Middle frontal gyrus (tissue), 1 donor: ENCODE measurements at regions not wholly inside any gene's neighbourhood (a gene's known extent, or its start where the extent isn't known, plus 50 kb on each side); places are given as distances from the start of the nearest gene placed in this dataset.

Source experiments
- DNase-seq: peaks from one replicate; pipeline ENCODE4 v3.0.0-alpha.2; 2015; ENCODE audit warnings: low spot score; ENCODE audit errors: extremely low spot score

DNA sequence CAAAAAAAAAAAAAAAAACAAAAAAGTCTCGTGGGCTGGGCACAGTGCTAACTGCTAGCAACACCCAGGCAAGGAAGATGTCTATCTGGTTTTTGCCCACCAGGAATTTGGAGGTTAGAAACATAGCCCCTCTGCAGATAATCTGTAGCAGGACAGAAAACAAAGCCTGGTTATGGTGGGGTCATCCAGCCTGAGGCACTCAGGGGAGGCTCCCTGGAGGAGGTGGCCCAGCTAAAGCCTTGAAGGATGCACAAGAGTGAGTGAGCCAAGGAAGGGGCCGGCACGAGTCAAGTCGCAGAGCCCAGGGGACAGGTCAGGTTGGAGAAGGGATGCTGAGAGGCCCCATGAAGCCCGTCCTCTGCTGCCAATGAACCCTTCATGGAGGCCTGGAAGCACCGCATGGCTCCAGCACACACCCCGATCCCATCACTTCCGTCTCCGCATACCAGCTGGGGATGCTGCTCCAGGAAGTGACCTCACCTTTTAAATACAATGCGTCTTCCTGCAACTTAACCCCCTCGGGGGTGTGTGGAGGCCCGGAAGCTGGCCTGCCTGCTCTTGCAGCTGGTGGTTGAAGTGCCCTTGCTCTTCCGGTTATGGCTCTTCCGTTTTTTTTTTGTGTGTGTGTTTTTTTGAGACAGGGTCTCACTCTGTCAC, 86.5 kb downstream of the ENGASE start:
- no peak for DNase-seq

DNA sequence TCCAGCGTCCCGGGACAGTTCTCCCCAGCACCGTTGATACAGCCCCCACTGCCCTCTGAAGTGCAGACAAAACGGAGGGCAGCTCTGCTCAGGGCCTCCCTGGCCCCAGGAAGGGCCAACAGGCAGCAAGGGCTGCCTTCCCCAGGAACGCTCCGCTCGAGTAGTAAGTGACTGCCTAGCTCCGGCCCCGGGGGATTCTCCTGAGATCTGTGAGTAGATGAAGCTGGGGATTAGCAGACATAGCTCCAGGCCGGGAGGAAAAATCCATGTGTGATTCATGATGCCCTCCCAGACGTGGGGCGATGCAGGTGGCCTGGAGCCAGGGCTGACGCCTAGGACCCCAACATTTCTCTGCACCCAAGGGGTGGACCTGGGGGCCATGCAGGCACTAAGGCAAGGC, 85.3 kb downstream of the ENGASE start:
- DNase-seq, result no peak

DNA sequence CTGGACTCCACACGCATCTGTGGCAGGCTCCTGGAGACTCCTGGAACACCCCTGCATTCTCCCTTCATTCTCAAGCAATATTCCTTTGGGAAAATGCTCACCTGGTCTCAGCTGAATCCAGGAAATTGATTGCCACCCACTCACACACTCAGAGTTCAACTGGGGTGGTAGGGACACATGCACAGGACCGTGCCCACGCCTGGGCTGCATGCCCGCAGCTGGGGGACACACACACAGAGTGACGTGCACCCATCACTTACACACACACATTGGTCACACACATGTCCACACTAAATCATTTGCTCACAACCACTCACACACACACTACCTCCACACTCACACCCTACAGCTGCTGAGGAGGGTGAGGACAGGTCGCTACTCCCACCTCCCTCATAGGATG, 84.8 kb downstream of the ENGASE start:
- DNase-seq, result no peak

DNA sequence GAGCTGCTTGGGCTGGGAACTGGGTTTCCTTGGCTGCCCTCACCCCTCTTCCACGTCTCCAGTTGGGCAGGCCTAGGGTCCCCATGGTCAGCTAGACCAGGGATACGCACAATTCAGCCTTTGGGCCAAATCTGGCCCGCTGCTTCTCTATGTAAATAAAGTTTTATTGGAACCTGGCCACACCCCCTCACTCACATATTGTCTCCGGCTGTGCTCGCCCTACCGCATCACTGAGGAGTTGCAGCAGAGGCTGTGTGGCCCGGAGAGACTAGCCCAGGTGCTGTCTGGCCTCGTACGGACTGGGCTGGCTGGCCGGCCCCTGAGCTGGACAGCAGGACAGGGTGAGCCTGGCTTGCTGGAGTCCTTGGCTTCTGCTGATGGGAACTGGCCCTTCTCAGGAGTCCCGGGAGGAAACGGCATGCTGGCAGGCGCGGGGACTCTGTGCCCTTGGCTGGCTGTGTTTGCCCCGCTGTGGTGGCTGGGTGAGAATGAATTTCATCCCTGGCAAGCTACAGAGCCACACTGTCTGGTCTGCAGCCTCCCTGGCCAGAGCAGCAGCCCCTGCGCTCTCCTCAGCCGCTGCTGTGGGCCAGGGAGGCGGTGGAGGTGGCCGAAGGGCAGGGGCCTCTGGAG, 82.0 kb downstream of the ENGASE start:
- no peak for DNase-seq

DNA sequence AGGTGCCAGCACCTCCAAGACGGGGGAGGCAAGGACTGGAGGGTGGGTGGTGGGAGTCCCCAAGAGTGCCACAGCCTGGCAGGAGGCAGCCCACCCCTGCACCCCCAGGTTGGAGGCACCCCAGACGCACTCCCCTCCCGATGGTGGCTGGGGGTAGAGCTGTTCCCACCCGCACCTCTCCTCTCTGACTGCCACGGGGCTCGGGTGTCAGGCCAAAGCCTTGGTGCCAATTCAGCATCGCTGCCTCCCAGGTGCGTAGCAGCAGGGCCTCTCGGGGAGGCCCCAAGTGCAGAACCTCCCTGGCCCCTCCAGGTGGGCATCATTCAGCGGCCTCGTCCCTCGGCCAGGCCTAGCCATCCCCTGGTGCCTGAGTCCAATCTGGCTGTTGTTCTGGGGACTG, 81.1 kb downstream of the ENGASE start:
- DNase-seq, result no peak

DNA sequence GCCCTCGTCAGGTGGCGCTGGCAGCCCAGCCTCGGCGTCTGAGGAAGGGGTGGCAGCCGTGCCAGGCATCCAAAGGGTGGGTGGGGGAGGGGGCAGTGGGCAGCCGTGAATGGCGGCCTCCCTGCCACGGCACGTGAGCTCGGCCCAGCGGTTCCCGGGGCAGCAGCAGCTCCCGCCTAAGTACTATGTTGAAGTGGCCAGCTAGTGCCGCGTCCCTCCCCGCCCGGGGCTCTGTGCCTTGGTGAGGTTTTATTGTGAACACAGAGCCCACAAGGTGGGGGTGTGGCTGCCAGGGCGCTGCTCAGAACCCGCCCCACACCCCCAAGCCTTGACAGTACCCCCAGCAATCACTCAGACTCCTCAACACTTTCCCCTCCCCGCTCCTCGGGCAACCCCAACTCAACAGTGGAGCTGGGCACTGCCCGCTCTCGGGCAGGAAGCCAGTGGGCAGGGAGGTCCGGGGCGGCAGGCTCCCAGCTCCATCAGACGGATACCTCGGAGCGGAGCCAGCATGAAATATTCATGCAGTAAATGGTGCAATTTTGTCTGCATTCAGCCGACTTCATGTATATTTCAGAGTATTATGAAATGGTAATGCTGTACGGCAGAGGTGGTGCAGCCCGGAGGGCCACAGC, 80.4 kb downstream of the ENGASE start:
- DNase-seq, result no peak

DNA sequence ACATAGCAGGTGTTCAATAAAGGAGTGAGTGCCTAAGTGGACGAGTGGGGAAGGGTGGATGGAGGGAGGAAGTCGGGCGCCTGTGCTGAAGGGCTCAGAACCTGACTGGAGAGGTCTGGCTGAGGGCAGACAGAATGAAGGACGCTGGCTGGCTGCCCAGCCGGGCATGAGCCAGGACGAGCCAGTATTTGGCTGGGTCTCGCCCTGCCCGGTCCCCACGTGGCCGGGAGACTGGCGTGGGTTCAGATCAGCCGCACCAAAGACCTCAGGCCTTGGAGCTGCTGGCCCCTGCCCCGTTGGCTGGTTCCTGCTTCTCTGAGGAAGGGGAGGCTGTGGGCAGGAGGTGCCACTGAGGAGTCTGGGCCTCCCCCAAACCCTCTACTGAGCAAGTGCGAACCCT, 79.8 kb downstream of the ENGASE start:
- DNase-seq, result no peak

DNA sequence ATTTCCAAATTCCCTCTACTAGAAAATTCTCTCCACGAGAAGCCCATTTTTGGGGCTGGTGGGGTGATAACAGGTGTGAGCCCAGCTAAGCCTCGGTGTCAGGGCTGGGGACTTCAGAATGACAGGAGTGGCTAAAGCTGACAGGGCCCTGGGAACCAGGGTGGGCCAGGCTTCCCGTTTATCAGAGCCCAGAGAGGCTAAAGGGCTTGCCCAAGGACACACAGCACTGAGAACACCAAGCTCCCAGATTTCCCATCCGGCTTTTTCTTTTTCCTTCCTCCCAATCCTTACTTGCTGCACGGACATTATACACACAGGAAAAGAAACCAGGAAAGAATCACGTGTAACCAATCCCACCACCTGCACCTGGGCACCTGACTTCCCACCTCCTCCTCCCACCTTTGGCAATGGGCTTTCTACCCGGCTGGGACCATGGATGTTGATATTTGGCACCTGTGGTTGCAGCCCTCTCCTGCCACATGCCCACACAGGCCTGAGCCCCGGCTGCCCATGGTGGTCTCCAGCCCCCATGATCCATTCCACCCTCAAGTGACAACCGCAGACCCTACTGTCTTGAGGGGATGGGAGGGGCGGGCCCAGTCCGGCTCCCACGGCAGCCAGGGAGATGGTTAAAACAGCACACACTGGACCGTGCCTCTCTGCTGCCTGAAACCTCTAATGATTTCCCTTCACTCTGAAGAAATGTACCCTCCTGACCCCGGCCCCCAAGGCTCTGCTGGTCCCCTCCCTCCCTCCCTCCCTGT, 78.9 kb downstream of the ENGASE start:
- DNase-seq, result no peak

DNA sequence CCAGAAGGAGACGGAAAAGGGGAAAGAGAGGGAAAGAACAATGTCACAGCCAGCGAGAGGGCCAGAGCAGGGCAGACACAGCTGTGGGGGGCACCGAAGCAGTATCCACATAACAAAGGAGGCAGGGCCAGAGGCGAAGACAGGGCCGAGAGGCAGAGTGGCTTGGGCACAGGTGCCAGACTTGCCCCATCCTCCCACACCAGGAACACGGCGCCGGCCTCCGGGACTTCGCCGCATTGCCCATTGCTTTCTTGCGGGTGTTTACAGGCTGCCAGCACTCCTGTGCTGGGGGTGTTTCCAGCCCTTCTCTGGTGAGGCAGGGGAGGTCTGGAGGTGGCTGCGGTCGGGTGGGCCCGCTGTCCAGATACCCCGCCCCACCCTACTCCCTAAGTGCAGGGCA, 78.0 kb downstream of the ENGASE start:
- DNase-seq, result no peak

DNA sequence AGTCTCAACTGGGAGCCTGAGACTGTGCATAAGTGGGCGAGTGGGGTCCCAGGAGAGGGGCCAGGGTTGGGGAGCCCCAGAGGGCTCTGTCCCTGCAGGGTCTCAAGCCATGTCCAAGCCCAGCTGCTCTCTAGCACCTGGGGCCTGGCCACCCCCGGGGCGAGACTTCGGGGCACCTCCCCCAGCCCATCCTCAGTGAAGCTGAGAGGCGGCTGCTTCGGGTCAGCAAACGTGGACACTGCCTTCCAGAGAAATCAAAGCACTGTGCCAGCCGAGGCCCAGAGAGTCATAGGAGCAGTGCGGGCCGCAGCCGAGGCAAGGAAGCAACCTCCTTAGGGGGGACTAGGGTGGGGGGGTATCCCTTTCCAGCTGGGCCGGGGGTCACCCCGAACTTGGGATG, 77.5 kb downstream of the ENGASE start:
- no peak for DNase-seq

DNA sequence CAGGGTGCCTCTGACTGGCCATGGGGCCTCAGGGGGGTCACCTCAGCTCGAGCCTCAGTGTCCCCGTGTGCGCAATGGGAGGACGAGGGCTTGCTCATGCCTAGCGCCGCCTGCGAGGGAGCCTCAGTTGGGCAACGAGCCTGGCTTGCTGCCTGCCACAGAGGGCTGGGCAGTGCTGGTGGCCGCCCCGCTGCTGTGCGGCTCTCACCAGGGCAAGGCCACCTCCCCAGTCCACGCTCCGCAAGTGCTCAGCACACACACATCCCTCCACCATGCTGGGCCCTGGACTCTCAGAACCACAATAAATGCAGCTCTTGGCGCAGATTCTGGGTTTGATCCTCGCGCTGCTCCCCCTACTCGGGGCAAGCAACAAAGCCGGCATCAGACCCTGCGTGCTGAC, 76.2 kb downstream of the ENGASE start:
- DNase-seq, result no peak

DNA sequence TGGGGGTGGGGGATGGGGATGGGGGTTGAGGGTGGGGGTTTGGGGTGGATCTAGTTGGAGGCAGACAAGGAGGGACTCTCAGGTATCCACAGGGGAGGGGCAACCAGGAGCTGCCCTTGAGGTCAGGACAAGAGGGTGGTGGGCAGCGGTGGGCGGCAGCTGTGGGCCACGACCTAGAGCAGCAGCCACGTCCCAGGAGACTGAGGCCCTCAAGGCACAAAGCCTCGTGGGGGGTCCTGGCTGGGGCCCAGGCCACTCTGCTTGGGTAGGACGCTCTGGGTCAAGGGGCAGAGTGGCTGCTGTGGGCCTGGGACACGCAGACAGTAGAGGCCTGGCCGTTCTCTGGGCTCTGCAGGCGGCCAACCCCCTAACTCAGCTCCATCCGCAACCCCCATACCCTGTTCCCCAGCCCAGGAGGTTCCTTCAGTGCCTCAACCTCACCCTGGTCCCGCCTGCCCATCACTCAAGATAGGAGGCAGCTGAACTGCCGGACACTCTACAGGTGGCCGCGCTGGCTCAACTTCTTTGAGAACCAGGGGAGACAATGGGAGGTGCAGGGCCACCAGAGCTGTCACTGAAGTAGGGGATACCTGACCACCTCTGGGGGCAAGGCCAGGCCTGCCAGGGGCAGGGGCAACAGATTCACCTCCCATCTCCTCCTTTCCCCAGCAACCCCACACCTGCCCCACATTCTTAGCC, 75.6 kb downstream of the ENGASE start:
- no peak for DNase-seq

DNA sequence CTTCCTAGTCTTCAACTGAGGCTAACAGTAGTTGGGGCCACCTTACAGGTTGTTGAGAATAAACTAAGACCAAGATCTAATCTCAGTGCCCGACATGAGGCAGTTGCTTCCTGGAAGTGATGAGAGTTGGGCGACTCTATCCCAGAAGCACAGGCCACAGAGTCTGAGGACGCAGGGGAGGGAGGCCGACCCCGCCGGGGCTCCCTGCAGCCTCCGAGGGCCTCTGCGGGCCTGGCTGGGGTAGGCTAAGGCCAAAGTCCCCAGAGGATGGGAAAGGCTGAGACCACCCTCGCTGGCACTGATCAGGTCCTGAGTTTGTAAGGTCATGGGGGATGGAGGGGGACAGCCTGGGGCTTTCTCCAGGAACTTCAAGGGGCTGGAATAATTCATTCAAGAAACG, 74.0 kb downstream of the ENGASE start:
- DNase-seq, result no peak

DNA sequence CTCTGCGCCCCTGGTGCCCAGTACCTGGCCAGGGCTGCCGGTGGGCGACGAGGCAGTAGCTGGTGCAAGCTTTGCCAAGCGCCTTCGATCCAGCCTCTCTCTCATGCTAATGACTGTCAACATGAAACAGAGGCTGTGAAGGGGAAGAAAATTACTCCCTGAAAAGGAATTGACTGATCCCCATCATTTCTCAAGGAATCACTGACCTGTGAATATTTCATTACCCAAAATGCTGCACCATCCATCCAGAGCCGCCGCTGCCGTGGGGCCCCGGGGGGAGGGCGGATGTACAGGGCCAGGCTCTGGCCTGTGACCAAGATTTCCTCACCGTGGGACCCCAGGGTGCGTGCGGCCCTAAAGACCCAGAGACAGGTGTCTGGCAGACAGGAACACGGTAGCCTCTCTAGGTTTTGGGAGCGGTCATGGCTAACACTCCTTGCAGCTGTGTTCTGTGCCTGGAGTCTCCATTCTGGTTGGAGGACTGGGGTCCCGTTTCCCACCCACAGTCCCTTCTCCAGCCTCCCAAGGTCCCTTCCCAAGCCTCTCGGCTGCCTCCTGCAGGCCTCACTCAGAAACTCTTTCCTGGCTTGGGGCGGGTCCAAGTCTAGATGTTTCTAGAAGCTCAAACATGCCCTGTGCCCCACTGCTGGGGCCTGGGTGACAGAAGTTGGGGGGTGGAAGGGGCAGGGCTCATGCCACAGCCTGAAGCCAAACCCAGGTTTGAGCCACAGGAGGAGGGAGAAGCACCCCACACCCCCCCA, 73.3 kb downstream of the ENGASE start:
- no peak for DNase-seq

DNA sequence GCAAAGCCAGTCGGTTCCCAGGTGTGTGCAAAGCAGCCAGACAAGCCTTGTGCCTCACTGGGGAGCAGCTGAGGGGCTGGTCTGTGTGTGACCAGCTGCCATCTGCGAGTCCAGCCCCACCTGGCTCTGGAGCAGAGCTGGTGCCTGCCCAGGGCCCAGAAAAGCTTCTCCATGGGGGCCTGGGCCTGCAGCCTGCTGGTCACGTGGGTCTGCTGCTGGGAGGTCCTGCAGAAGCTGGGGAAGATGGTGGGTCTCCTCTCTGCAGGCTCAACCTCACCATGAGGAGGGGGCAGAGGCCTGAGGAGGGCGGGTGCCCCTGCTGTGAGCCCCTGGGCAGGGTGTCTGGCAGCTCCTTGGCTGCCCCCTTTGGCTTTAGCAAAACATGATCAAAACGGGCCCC, 71.9 kb downstream of the ENGASE start:
- no peak for DNase-seq

DNA sequence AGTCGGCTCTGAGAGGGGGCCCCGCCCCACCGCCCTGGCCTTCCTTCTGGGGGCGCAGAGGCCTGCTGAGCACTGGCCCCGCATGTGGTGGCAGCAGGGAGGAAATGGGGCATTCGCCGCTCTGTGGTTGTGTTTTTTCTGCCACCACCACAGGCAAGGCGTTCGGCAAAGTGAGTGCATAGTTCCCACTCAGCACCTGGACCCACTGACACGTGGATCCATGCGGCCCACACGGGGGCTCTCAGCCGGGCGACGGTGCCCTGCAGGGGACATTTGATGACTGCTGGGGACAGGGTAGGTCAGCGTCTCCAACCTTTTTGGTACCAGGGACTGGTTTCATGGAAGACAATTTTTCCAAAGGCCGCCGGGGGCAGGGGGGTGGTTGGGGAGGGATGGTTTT, 70.9 kb downstream of the ENGASE start:
- no peak for DNase-seq

DNA sequence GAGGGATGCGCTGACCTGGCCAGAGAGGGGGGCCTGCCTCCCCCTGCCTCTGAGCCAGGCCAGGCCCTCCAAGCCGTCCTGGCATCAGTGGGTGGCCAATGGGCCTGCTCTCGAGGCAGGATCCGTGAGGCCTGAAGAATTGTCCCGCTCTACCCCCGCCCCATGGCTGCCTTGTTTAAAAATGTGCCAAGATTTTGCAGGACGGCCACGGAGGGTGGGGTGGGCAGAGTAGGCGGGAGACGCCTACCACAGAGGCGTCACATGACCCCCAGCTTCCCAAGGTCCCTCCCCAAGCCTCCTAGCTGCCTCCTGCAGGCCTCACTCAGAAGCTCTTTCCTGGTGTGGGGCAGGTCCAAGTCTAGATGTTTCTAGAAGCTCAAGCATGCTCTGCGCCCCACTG, 69.5 kb downstream of the ENGASE start:
- no peak for DNase-seq

DNA sequence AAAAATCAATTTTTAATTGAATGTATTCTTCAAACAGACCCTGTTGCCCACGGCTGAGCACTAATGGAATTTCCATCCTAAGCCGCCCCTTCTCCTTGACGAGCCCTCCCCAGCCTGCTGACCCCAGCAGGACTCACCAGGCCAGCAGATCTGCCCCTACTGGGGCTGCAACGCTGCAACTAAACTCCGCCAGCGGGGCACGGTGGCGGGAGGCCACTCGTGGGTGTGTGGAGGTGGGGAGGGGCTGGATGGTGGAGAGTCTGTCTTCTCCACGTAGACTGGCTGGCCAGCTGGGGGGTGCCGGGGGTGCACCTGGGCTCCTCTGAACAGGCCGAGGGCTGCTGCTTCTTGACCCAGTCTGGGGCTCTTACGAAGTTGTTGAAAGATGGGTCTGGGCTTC, 67.8 kb downstream of the ENGASE start:
- DNase-seq, result no peak

DNA sequence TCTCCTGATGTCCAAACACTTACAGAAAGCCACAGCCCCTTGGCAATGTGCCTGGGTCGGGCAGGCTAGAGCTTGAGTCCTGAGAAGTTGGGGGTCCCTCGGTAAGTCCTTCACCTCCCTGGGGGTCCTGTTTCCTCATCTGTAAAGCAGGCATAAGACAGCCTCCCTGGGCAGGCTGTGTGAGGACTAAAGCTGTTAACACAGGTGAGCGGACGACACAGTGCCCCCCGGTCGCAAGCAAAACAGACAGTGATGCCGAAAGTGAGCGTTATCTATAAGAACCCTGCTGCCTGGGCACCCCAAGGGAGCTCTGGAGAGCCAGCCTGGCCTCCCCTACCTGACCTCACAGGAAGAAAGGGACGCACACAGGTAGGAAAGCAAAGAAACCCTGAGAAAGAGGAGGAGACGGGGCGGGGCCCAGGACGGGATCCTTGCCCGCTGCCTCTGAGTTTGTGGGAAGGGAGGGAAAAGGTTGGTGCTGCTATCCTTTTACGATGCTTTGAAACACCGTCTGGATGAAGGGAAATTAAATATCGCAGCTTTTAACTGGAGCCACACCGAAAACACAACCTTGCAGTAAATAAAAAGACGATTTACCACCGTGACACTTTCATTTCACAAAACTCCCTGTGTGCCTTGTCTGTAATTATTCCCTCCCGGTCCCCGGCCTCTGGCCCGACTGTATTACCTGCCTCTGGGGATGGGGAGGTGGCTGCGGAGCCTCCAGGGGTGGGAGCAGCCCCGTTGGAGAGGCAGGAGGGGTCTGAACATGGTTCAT, 67.1 kb downstream of the ENGASE start:
- DNase-seq, result no peak

DNA sequence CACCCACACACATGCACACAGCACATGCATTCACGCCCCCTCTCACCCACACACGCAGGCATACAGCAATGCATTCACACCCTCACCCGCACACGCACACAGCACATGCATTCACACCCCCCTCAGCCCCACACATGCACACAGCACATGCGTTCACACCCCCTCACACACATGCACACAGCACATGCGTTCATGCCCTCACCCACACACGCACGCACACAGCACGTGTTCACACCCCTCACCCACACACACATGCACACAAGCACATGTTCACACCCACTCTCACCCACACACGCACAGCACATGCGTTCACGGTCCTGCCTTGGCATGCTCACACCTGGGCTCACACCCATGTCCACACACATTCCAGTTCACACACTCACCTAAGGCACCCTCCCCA, 64.2 kb downstream of the ENGASE start:
- DNase-seq, result no peak
